ENCODE measurements at regions not wholly inside any gene's neighbourhood (a gene's known extent, or its start where the extent isn't known, plus 50 kb on each side); places are given as distances from the start of the nearest gene placed in this dataset.

DNA sequence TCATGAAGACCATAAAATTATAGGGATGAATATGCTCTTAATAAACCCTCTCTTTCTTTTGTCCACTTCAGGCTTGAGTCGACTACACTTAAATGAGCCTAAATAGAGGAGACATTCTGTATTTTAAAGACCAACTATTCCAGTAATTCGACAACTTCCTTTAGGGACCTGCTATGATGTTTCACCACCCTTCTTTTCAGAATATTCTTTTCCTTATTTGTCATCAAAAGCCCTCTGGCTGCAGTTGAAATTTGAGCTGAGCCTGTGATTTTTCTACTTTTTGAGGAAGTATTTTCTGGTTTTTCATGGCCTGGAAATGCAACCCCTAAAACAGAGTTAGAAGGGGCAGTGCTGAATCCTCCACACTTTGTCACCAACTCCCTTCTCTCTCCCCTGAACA lies 287.0 kb downstream of the EPHA4 start:
- no peak overlapping the region for H3K4me3 ChIP-seq (ENCODE audit: low read depth, low read length)
- TF ChIP-seq, protein P1, sequence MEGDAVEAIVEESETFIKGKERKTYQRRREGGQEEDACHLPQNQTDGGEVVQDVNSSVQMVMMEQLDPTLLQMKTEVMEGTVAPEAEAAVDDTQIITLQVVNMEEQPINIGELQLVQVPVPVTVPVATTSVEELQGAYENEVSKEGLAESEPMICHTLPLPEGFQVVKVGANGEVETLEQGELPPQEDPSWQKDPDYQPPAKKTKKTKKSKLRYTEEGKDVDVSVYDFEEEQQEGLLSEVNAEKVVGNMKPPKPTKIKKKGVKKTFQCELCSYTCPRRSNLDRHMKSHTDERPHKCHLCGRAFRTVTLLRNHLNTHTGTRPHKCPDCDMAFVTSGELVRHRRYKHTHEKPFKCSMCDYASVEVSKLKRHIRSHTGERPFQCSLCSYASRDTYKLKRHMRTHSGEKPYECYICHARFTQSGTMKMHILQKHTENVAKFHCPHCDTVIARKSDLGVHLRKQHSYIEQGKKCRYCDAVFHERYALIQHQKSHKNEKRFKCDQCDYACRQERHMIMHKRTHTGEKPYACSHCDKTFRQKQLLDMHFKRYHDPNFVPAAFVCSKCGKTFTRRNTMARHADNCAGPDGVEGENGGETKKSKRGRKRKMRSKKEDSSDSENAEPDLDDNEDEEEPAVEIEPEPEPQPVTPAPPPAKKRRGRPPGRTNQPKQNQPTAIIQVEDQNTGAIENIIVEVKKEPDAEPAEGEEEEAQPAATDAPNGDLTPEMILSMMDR (IDR thresholded peaks at IDR 0.05; ENCODE audit: borderline replicate concordance, insufficient read depth, low read depth, low read length): no peak

DNA sequence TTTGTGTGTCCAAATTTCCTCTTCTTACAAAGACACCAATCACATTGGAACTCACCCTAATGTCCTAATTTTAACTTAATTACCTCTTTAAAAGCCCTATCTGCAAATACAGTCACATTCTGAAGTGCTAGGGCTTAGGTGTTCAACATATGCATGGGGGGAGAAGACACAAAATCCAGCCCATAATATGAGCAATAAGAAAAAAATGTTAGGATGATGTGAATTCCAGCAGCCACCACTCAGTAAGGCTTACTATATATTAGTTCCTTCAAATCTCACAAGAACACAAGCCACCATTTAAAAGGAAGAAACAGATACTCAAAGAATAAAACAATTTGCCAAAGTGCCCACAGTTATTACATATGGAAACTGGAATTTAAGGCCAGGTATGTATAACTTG lies 285.7 kb downstream of the EPHA4 start:
- TF ChIP-seq, protein P1 (IDR thresholded peaks at IDR 0.05; ENCODE audit: borderline replicate concordance, insufficient read depth, low read depth, low read length): no peak
- no peak overlapping the region for H3K4me3 ChIP-seq (ENCODE audit: low read depth, low read length)

DNA sequence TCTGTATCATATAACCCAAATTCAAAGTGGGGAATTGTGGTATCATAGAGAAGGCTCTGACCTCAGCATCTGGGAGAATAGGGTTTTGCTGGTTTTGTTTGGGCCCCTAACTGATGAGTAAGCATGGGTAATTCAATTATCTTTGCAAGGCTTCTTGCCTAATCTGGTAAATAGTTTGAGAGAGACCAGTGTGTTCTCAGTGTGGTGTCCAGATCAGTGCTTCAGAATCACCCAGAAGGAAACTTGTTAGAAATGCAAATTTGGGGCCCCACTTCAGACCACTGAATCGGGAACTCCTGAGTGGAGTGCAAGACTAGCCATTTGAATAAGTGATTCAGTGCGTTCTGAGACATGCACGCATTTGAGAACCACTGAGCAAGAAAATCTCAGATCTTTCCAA lies 282.7 kb downstream of the EPHA4 start:
- no peak overlapping the region for H3K4me3 ChIP-seq (ENCODE audit: low read depth, low read length)
- TF ChIP-seq, protein P1 (IDR thresholded peaks at IDR 0.05; ENCODE audit: borderline replicate concordance, insufficient read depth, low read depth, low read length): no peak

DNA sequence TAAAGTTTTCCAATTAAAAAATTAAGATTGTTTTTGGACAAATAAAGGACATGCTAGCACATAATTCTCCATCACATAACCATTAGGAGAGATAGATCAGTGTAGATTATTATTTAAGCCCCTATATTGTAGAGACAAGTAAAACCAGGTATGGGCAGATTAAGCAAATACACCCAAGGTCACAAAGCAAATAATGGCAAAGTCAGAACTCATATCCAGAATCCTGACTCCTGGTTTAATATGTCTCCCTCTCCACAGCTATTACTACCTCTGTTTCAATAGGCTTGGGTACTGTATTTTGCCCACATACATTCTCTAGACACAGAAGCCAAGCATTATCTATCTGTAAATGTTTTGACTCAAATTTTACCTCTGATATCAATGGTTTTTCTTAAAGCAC lies 282.3 kb downstream of the EPHA4 start:
- H3K4me3 ChIP-seq (ENCODE audit: low read depth, low read length): no peak overlapping the region
- TF ChIP-seq, protein P1 (IDR thresholded peaks at IDR 0.05; ENCODE audit: borderline replicate concordance, insufficient read depth, low read depth, low read length): no peak

DNA sequence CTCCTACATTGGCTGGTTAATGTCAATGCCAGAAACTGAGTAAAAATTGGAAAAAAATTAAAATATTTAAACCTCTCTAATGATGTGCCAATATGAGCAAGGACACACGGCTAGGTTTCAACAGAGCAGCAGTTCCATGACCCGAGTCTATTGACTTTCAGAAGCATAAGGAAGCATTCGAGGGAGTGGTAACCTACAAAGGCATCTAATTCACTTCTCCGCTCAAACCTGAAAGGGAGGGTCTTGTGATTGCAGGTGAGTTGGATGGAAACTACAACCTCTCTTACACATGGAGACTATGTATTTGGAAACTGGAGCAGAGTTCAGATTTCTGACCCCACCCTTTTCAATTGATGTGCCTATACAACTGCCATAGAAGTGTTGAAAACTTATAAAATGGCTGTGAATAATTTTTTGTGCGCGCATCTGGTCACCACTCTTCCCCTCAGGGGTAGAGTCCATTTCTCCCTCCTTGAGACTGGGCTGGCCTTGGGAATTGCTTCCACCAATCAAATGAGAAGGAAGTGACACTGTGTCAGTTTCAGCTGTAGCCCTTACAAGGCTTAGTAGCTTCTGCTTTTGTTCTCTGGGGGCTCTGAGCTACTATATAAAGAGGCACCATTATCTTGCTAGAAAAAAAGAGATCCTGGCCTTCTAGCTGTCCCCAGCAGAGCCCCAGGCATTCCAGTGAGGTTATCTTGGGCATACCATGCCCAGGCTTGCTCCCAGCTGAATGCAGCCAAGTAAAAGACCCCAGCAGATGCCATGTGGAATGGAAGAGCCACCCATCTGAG lies 278.0 kb downstream of the EPHA4 start:
- H3K4me3 ChIP-seq (ENCODE audit: low read depth, low read length): no peak overlapping the region
- TF ChIP-seq, protein P1 (IDR thresholded peaks at IDR 0.05; ENCODE audit: borderline replicate concordance, insufficient read depth, low read depth, low read length): no peak

DNA sequence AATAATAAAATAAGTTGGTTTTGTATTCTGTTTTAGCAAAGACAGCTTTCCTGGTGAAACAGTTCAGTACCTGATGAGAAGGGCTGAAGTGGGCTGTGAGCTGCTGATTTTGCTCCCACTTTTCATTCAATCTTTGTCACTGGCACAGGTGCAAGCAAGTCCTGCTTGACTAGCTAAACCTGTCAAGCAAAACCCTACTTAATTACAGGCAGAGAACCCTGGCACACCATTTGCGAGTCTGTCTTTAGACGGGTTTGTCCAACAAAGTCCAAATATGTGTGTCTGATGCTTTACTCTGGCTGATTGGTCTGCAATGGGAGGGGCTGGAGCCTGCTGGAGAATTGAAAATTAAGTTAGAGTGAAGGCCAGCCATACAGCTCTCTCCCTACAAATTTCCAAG lies 267.2 kb downstream of the EPHA4 start:
- TF ChIP-seq, protein P1 (IDR thresholded peaks at IDR 0.05; ENCODE audit: borderline replicate concordance, insufficient read depth, low read depth, low read length): no peak
- no peak overlapping the region for H3K4me3 ChIP-seq (ENCODE audit: low read depth, low read length)

DNA sequence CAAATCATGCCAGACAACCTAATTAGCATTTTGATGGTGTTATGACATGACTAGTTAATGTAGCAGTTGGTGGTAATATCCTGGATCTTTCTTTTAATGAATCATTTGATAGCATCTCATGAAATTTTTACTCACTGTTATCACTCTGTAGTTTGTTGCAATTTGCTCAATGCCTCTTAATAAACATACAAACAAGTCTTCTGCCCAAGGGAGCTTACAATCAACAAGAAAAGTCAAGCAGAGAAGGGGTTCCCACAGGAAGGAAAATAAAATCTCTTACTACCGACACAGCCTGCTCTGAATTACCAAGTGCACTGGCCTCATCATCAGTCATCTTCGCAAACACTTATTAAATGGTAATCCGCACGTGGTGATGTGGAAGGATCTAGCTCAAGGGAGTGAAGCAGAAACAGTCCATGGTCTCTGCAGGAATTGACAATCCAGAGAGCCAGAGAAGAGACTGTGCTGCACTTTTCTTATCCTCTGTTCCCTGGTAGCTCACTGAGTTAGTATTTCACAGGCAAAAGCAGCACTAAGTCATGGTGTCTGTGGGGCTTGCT lies 263.5 kb downstream of the EPHA4 start:
- TF ChIP-seq, protein P1 (IDR thresholded peaks at IDR 0.05; ENCODE audit: borderline replicate concordance, insufficient read depth, low read depth, low read length): no peak
- no peak overlapping the region for H3K4me3 ChIP-seq (ENCODE audit: low read depth, low read length)

Measured in GM12875 (cell line).